ENCODE measurements at regions not wholly inside any gene's neighbourhood (a gene's known extent, or its start where the extent isn't known, plus 50 kb on each side); places are given as distances from the start of the nearest gene placed in this dataset.

- Histone ChIP-seq H3K79me1 (ENCODE audit: insufficient read depth, low read depth, low read length, poor library complexity, severe bottlenecking) (no peaks in the 10 kb centered on the region), H4K91ac (ENCODE audit: insufficient read length, low read depth, low read length) (no peak overlapping the region), H3T11ph (ENCODE audit: low read length) (no peak overlapping the region), H2BK12ac (ENCODE audit: insufficient read length, low read depth, low read length) (no peak overlapping the region), H2BK120ac (ENCODE audit: low read depth, low read length, poor library complexity, severe bottlenecking) (no peak overlapping the region), H2AFZ (ENCODE audit: low read length) (no peak overlapping the region), H3K4ac (ENCODE audit: low read depth, low read length) (no peak overlapping the region), H4K8ac (replicated peaks; ENCODE audit: insufficient read length, low read depth, low read length) (no peak overlapping the region), H3K56ac (ENCODE audit: insufficient read length, low read depth, low read length) (no peak overlapping the region), H4K5ac (ENCODE audit: insufficient read length, low read depth, low read length) (no peak overlapping the region), H3K23ac (ENCODE audit: insufficient read length, low read depth, low read length) (no peak overlapping the region), H2AK5ac (ENCODE audit: insufficient read length, low read length) (no peak overlapping the region), H3K9ac (ENCODE audit: extremely low read depth, insufficient read length, low read length) (no peak overlapping the region), H2BK20ac (ENCODE audit: low read depth, low read length, poor library complexity, severe bottlenecking) (no peak overlapping the region), H3K9me3 (ENCODE audit: control insufficient read depth, low read depth, low read length) (no peaks in the 10 kb centered on the region), H3K4me1 (ENCODE audit: insufficient read depth, low read length) (no peaks in the 10 kb centered on the region), H4K20me1 (ENCODE audit: control insufficient read depth, insufficient read depth, insufficient read length) (no peaks in the 10 kb centered on the region), H3K27ac (ENCODE audit: insufficient read length, low read depth, low read length) (no peak overlapping the region), H3K4me2 (ENCODE audit: insufficient read depth, insufficient read length, low read length) (no peak overlapping the region), H3K27me3 (ENCODE audit: insufficient read depth, low read length) (no peaks in the 10 kb centered on the region), H3K23me2 (ENCODE audit: insufficient read length, low read depth, low read length, poor library complexity, severe bottlenecking) (no peaks in the 10 kb centered on the region), H3K18ac (ENCODE audit: insufficient read length, low read depth, low read length) (no peak overlapping the region), H3K14ac (ENCODE audit: insufficient read depth, low read length) (no peak overlapping the region), H3K79me2 (ENCODE audit: insufficient read depth, low read length) (no peaks in the 10 kb centered on the region), H2BK5ac (ENCODE audit: insufficient read length, low read length) (no peak overlapping the region), H2BK15ac (ENCODE audit: low read depth, low read length) (no peak overlapping the region)
- TF ChIP-seq CTCF (conservative IDR thresholded peaks at IDR 0.05) = no peak
- Mint-ChIP-seq H3K4me3 (no peak overlapping the region), H3K4me1 (peaks cover 5 to 11% of the 10 kb centered on the region in 2 experiments; a peak in 3 of 4 replicates), H3K9me3 (no peaks in the 10 kb centered on the region), H3K27ac (no peak overlapping the region), H3K27me3 (ENCODE audit: low read depth) (no peaks in the 10 kb centered on the region; the same call in 1 of the 2 replicates), H3K36me3 (ENCODE audit: insufficient read depth in 1 of 3, low read depth in 3 of 3) (no peaks in the 10 kb centered on the region; a peak in 1 of 7 replicates)
- DNase-seq = no peak
- no CpG with 5 or more reads among the region's 2 CpGs for WGBS (ENCODE audit: extremely low coverage, insufficient read length, low lambda C conversion rate)
Measured at GRCh38 chr2:220185766-220186305, 558.4 kb downstream of the SLC4A3 start.
